Body of pancreas (tissue), 4 donors: ENCODE measurements at regions not wholly inside any gene's neighbourhood (a gene's known extent, or its start where the extent isn't known, plus 50 kb on each side); places are given as distances from the start of the nearest gene placed in this dataset.

ENCODE experiments used
- ATAC-seq: fragments of 150-250 bp; one replicate; pipeline ENCODE4 v1.9.1; 2016
- DNase-seq, 4 donors: peaks; one replicate each; pipeline ENCODE4 v3.0.0-alpha.2; 2019
- H3K27ac ChIP-seq, 4 donors: fragments of 200-600 bp; sonication (generic); 1 replicate in 3 of 4; 2 replicates in 1 of 4; pipeline versions ENCODE4 v1.5.1 to v1.6.1; 2016 to 2019; ENCODE audit warnings: mild to moderate bottlenecking in 1 of 4, mixed read lengths in 1 of 4, moderate library complexity in 1 of 4
- H3K27me3 ChIP-seq, 2 donors: fragments of 200-600 bp; sonication (generic); one replicate each; pipeline ENCODE4 v1.6.0; 2016; ENCODE audit warnings: mild to moderate bottlenecking in 1 of 2
- H3K36me3 ChIP-seq, 2 donors: fragments of 200-600 bp; sonication (generic); replicated peaks in 1 of 2; 2 replicates each; pipeline ENCODE4 v1.5.1; 2016; ENCODE audit warnings: low read depth in 2 of 2; ENCODE audit not compliant: insufficient read depth in 1 of 2
- H3K4me1 ChIP-seq: fragments of 200-600 bp; sonication (generic); one replicate; pipeline ENCODE4 v1.6.0; 2016
- H3K4me3 ChIP-seq, 2 donors: fragments of 200-600 bp; sonication (generic); 1 replicate in 1 of 2; 2 replicates in 1 of 2; pipeline ENCODE4 v1.5.1; 2016 to 2019
- H3K9me3 ChIP-seq, 3 donors: fragments of 200-600 bp; sonication (generic); 1 replicate in 2 of 3; 2 replicates in 1 of 3; pipeline ENCODE4 v1.5.1; 2016
- CTCF ChIP-seq, 7 experiments: fragments of 450-650 bp in 4 of 7; fragments of 200-600 bp in 3 of 7; sonication (generic) in 3 of 7; IDR thresholded peaks; one replicate each; pipeline ENCODE4 v1.5.1; 2016 to 2019; ENCODE audit warnings: antibody characterized with exemption in 7 of 7
- POLR2A ChIP-seq, 3 donors: fragments of 450-650 bp; IDR thresholded peaks; one replicate each; pipeline ENCODE4 v1.6.1; 2016; ENCODE audit warnings: antibody characterized with exemption in 3 of 3, mild to moderate bottlenecking in 2 of 3
- WGBS, 2 donors: methylation state at CpG; one replicate each; pipeline ENCODE4 v1.1.5; 2017; 5-methylcytosine and 5-hydroxymethylcytosine counted together
- intact Hi-C: fragments of 100-400 bp; cut with DNase I; formaldehyde crosslinking; loops from one replicate; pipeline ENCODE4 v1.15.1; 2023

GRCh38 chr3:135366816-135367215 is 571.8 kb downstream of the EPHB1 start:
- intact Hi-C loops = no loop called here
- no peak overlapping the region for H3K27ac ChIP-seq
- no peak for TF ChIP-seq POLR2A (IDR thresholded peaks at IDR 0.05)
- no peak for TF ChIP-seq CTCF (IDR thresholded peaks at IDR 0.05)
- ATAC-seq = no peak
- H3K9me3 ChIP-seq = no peaks in the 10 kb centered on the region
- no peak for DNase-seq
- WGBS, 2 donors = 53 to 58% methylated on average over 3 of the region's 3 CpGs
- H3K4me1 ChIP-seq = no peaks in the 10 kb centered on the region
- H3K4me3 ChIP-seq = no peak overlapping the region
- no peaks in the 10 kb centered on the region for H3K36me3 ChIP-seq
- H3K27me3 ChIP-seq = no peaks in the 10 kb centered on the region

- no peak for ATAC-seq
- TF ChIP-seq POLR2A (IDR thresholded peaks at IDR 0.05) = no peak
- TF ChIP-seq CTCF (IDR thresholded peaks at IDR 0.05) = no peak
- Histone ChIP-seq H3K36me3 (no peaks in the 10 kb centered on the region), H3K27ac (no peak overlapping the region), H3K27me3 (no peaks in the 10 kb centered on the region), H3K9me3 (no peaks in the 10 kb centered on the region), H3K4me3 (no peak overlapping the region), H3K4me1 (no peaks in the 10 kb centered on the region)
- intact Hi-C loops = no loop called here
- WGBS, 2 donors = 15 to 20% methylated on average over 3 of the region's 3 CpGs
- DNase-seq = no peak
Observed at GRCh38 chr3:135368316-135368715, 573.3 kb downstream of the EPHB1 start.

- no peak for TF ChIP-seq CTCF (IDR thresholded peaks at IDR 0.05)
- no peak for TF ChIP-seq POLR2A (IDR thresholded peaks at IDR 0.05)
- no peaks in the 10 kb centered on the region for H3K36me3 ChIP-seq
- H3K9me3 ChIP-seq = no peaks in the 10 kb centered on the region
- no peak for ATAC-seq
- intact Hi-C loops = no loop called here
- H3K4me3 ChIP-seq = no peak overlapping the region
- H3K27ac ChIP-seq = no peak overlapping the region
- no peaks in the 10 kb centered on the region for H3K27me3 ChIP-seq
- 61 to 63% methylated on average over 3 of the region's 3 CpGs for WGBS, 2 donors
- H3K4me1 ChIP-seq = no peaks in the 10 kb centered on the region
- no peak for DNase-seq
Observed at GRCh38 chr3:135368781-135369180, 573.7 kb downstream of the EPHB1 start.

- Histone ChIP-seq H3K4me3 (no peak overlapping the region), H3K27me3 (no peaks in the 10 kb centered on the region), H3K27ac (no peak overlapping the region), H3K36me3 (no peaks in the 10 kb centered on the region), H3K4me1 (no peaks in the 10 kb centered on the region), H3K9me3 (no peaks in the 10 kb centered on the region)
- ATAC-seq (no peak), DNase-seq (no peak)
- 53 to 57% methylated on average over 3 of the region's 3 CpGs for WGBS, 2 donors
- intact Hi-C loops = no loop called here
- TF ChIP-seq CTCF (IDR thresholded peaks at IDR 0.05) = no peak
- no peak for TF ChIP-seq POLR2A (IDR thresholded peaks at IDR 0.05)
Observed at GRCh38 chr3:135374571-135374970, 579.5 kb downstream of the EPHB1 start.

- WGBS, 2 donors = 36 to 40% methylated on average over 3 of the region's 3 CpGs
- TF ChIP-seq CTCF (IDR thresholded peaks at IDR 0.05) (no peak), POLR2A (IDR thresholded peaks at IDR 0.05) (no peak)
- intact Hi-C loops = no loop called here
- H3K9me3 ChIP-seq = no peaks in the 10 kb centered on the region
- H3K27me3 ChIP-seq = no peaks in the 10 kb centered on the region
- DNase-seq (no peak), ATAC-seq (no peak)
- H3K36me3 ChIP-seq = no peaks in the 10 kb centered on the region
- H3K27ac ChIP-seq = no peak overlapping the region
- H3K4me3 ChIP-seq = no peak overlapping the region
- H3K4me1 ChIP-seq = no peaks in the 10 kb centered on the region
Observed at GRCh38 chr3:135382188-135382587, 583.3 kb upstream of the PPP2R3A start.
